ENCODE measurements at regions not wholly inside any gene's neighbourhood (a gene's known extent, or its start where the extent isn't known, plus 50 kb on each side); places are given as distances from the start of the nearest gene placed in this dataset.
A peak's percentile ranks its signal among the peaks of the same experiment; 100 is the strongest.

- no peak overlapping the region for H3K4me3 ChIP-seq (ENCODE audit: low read depth, low read length)
- TF ChIP-seq, protein P1, sequence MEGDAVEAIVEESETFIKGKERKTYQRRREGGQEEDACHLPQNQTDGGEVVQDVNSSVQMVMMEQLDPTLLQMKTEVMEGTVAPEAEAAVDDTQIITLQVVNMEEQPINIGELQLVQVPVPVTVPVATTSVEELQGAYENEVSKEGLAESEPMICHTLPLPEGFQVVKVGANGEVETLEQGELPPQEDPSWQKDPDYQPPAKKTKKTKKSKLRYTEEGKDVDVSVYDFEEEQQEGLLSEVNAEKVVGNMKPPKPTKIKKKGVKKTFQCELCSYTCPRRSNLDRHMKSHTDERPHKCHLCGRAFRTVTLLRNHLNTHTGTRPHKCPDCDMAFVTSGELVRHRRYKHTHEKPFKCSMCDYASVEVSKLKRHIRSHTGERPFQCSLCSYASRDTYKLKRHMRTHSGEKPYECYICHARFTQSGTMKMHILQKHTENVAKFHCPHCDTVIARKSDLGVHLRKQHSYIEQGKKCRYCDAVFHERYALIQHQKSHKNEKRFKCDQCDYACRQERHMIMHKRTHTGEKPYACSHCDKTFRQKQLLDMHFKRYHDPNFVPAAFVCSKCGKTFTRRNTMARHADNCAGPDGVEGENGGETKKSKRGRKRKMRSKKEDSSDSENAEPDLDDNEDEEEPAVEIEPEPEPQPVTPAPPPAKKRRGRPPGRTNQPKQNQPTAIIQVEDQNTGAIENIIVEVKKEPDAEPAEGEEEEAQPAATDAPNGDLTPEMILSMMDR (IDR thresholded peaks at IDR 0.05; ENCODE audit: insufficient read depth, low read depth, low read length): no peak
- DNase-seq (ENCODE audit: low read depth): peak; percentile 89
Observed at GRCh38 chr20:4076671-4077070, 61.3 kb upstream of the RNF24 start.

GRCh38 chr20:4076033-4076432 is 60.7 kb upstream of the RNF24 start:
- H3K4me3 ChIP-seq (ENCODE audit: low read depth, low read length): no peak overlapping the region
- no peak for DNase-seq (ENCODE audit: low read depth)
- TF ChIP-seq, protein P1 (IDR thresholded peaks at IDR 0.05; ENCODE audit: insufficient read depth, low read depth, low read length): no peak

DNA sequence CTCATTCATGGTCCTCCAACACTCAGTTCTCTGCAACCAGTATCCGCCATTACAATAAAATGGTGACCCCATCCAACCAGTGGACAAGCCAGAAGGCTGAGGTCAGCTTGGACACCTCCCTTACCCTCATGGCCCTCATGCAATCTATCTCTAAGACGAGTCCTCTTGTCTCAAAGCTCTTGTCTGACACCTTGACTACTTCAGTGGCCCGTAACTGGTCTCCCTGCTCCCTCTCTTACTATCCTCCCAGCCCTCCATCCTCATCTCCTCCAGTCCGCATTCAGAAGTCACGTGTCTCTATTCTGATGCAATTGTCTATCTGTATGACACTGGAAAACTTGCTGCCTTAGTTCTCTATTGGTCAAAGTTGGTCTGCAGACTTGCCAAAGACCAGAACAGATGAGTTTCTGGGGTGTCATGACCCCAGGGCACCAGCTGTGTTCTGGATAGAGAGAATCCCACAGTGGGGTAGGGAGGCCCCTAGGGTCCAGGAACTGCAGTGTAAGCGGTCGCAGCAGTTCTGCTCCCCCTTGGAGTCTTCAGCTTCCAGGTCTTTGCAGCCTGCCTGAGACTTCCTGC is 59.6 kb upstream of the RNF24 start:
- TF ChIP-seq, protein P1 (IDR thresholded peaks at IDR 0.05; ENCODE audit: insufficient read depth, low read depth, low read length): no peak
- no peak overlapping the region for H3K4me3 ChIP-seq (ENCODE audit: low read depth, low read length)
- no peak for DNase-seq (ENCODE audit: low read depth)

DNA sequence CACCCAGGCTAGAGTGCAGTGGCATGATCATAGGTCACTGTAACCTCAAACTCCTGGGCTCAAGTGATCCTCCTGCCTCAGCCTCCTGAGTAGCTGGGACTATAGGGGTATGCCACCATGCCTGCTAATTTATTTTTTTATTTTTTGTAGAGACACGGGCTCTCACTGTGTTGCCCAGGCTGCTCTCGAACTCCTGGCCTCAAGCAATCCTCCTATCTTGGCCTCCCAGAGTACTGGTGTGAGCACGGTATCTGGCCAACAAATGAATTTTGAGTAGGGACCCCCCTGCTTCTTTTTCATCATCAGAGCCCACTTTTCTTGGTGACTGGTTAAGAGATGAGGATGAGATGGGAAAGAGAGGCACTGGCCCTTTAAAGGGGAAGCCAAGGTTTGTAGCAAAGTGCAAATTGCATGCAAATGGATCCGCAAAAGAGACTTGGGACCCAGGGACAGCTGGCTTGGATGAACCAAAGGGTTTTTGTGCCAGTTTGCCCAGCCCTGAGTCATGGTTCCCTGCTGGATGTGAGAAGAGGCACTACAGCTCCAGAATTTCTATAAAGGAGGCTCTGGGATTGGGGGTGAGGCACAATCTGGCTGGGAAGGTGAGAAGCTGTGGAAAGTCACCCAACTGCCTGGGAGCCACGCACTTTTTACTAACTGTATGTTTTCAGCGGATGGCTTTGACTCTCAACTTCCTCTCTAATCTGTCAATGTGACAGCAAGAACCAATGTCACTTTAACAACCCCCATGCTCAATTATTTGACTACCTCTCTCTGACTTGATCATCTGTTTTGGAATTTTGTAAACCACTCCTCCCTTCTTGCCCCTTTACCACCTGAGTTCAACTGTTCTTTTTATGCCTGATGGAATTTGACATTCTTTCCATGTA is 58.7 kb upstream of the RNF24 start:
- TF ChIP-seq, protein P1 (IDR thresholded peaks at IDR 0.05; ENCODE audit: insufficient read depth, low read depth, low read length): no peak
- no peak for DNase-seq (ENCODE audit: low read depth)
- H3K4me3 ChIP-seq (ENCODE audit: low read depth, low read length): no peak overlapping the region

- DNase-seq (ENCODE audit: low read depth): peak; percentile 41
- TF ChIP-seq, protein P1 (IDR thresholded peaks at IDR 0.05; ENCODE audit: insufficient read depth, low read depth, low read length): no peak
- H3K4me3 ChIP-seq (ENCODE audit: low read depth, low read length): no peak overlapping the region
Observed at GRCh38 chr20:4071178-4071693, 55.9 kb upstream of the RNF24 start.

GRCh38 chr20:4070323-4071177 is 55.2 kb upstream of the RNF24 start:
- H3K4me3 ChIP-seq (ENCODE audit: low read depth, low read length): no peak overlapping the region
- no peak for DNase-seq (ENCODE audit: low read depth)
- TF ChIP-seq, protein P1 (IDR thresholded peaks at IDR 0.05; ENCODE audit: insufficient read depth, low read depth, low read length): no peak

All from fibroblast of villous mesenchyme (primary cell).